GM18870 (cell line): ENCODE measurements at regions not wholly inside any gene's neighbourhood (a gene's known extent, or its start where the extent isn't known, plus 50 kb on each side); places are given as distances from the start of the nearest gene placed in this dataset.

ENCODE experiments used
- ATAC-seq: cut with Tn5 transposase; IDR thresholded peaks from one replicate; pipeline ENCODE4 v1.9.1; 2021; ENCODE audit warnings: moderate library complexity; ENCODE audit not compliant: unreplicated experiment

DNA sequence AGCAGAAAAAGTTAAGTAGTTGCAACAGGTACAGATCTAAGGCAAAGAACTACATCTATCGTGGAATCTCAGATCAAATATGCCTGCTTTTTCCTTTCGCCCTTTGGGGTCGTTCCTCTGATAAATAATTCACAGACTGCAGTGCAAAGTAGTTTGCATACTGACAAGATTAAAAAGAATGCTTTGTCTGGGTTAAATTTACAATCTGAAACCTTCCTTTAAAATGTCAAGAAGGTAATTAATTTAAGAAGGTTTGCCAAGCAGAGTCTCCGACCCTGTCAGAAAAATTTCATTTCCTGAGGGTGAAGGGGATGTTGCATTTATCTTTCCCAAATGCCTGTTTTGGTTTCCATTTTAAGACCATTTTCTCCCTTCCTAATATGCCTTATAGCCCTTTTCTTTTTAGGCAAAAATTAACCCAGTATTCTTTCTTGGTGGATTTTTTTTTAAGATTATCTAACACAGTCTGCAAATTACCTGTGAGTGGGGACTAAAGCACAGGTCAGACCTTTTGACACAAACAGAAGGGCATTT is 406.9 kb downstream of the LRIG3 start:
- no peak for ATAC-seq

DNA sequence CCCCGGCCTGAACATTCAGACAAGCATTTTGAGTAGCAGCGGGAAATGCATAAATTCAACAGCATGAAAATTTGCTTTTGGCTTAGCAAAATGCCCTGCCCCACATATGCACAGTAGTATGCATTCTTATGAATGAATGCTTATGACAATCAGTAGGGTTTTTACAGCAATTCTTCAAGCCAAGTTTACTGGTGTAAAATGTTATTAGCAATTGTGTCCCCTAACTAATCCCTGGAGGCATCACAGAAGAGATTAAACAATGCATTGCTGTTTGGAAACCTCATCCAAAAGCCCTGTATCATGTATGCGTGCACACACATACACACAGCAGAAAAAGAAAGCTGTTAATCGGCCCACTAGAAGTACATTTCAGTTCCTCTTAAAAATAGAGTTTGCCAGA is 406.5 kb downstream of the LRIG3 start:
- no peak for ATAC-seq

DNA sequence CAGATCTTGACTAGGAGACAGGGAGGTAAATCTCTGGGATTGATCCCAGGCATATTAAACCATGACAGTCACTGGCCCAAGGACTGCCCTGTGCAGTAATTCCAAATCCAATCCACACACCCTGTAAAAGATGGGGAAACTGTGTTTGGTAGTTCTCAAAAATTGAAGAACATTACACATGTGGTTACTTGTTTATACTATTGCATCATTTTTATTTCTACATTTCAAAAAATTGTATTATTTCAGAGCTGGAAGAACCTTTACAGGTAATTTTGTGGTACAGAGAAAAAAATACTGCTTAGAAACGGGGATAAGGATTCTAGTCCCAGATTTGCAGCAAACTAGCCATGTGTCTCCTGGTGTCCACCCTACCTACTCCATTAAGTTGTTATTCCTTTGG is 400.5 kb downstream of the LRIG3 start:
- ATAC-seq = no peak

- no peak for ATAC-seq
These were observed 399.2 kb downstream of the LRIG3 start for GRCh38 chr12:58521152-58521551.

GRCh38 chr12:58521796-58522195 is 398.5 kb downstream of the LRIG3 start:
- ATAC-seq = no peak

GRCh38 chr12:58523360-58523759 is 396.9 kb downstream of the LRIG3 start:
- no peak for ATAC-seq

DNA sequence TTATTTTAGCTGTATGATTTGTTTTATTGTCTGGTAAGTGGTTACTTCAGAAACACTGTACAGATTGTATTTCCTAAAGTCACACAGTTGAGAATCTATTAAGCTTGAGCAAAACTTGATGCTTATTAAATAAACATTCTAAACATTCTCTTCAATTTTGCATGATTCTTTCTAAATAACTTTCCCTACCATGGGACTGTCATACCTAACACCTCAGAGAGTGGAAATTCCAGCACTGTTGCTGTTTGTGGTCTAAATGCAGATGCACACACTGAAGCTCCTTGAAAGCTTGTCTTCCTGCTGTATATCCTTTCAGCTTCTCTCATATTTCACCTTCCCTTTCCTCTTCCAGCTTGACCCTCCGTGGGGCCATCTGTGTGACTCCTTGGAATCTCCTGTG is 392.0 kb downstream of the LRIG3 start:
- no peak for ATAC-seq

DNA sequence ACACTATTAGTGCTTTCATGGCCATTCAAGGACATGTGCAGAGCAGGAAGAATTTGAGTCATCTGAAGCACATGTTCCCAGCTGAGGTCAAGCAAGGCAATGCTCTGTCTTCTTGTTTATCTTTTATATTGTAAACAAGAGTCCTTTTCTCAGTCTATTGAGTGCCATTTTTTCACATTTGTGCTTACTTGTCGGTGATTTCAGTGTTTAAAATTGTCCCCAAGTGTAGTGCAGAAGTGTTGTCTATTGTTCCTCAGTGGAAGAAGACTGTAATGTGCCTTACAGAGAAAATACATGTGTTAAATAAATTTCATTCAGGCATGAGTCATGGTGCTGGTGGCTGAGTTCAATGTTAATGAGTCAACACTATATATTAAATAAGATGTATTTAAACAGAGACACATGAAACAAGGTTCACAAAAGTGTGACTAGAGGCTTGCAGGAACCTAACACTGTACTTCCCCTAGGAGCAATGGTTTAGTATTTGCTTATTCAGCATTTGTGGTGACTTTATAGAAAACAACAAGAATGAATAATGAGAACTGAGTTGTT is 391.1 kb downstream of the LRIG3 start:
- no peak for ATAC-seq

DNA sequence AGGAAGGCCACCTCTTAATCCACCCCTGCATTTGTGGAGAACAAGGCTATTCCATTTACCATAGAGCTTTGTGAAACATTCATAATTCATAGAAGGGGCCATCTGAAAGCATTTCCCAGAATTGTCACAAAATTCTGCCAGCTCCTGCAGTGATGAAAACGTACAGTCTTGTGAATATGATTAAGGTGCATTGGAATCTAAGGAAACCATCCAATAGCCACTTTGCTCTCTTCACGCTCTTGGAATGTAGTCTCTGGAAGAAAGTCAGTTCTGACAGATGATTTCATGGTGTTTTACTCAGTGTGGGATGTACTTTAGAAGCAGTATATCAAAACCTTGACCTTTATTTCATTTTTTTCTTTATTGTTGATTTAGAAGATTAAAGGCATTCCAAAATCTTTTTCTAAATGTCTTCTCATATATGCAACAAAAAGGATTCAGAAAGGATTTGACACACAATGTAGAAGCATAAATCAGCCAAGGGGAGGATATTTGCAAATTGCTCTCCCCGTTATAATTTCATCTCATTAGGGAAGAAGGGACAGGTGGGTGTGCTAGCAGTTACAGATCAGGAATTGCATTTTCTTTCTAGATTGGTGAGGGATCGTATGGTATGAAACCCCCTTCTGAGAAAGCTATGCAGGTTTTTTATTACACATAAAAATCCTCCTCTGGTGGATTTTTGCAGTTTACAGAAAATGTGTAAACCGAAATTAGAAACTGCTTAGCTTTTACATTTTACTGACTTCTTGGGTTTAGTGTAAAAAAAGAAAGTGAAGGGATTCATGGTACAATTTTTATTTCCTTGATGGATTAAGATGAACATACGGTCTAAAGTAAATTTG is 390.2 kb downstream of the LRIG3 start:
- no peak for ATAC-seq

GRCh38 chr12:58530742-58531062 is 389.6 kb downstream of the LRIG3 start:
- no peak for ATAC-seq

DNA sequence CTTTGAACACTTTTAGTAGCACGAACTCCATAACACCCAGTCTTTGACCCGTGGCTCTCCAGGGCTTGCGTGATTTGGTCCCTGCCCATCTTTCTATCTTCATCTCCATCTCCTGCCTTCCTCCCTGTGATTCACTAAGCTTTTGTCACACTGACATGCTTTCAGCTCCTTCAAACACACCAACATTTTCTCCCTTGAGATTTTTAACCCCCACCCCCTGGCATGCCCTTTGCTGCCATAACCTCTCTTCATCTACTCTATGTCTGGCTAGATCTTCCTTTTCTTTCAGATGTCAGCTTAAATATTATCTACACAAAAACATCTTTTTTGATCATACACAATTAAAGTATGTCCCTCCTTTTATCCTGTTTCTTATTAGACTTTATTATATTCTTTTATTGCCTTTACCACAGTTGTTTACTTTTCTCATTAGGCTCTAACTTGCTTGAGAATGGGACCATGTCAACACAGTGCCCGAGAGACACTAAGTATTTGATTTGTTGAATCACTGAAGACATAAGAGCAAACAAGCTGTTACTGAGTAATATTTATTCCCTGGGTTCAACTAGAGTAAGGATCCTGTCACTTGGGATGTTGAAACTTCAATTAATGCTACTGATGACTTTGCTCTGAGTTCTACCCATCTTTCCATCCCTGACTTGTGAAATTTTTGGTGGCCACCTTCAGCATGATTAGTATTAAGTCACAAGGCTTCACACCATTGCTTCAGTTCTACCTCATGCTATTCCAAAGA is 387.3 kb downstream of the LRIG3 start:
- ATAC-seq = no peak

GRCh38 chr12:58533652-58534051 is 386.7 kb downstream of the LRIG3 start:
- no peak for ATAC-seq

DNA sequence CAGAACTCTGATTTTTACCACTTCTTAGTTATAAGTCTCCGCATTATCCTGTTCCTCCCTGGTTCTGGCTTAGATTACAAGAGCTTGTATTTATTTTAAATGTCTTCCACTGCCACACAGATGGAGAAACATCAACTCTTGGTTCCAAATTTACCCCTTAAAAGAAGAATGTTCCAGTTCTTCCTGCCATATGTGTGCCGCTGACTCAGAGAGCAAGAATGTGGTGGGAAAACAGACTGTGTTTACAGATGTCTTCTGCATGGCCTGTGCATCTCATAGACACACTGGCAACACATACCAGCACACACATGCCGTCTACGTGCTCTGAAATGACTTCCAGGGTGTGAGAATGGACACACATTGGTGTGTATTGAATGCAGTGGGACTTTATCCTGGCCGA is 383.0 kb downstream of the LRIG3 start:
- ATAC-seq = no peak

- ATAC-seq = no peak
These were observed 381.0 kb downstream of the LRIG3 start for GRCh38 chr12:58539295-58539694.

DNA sequence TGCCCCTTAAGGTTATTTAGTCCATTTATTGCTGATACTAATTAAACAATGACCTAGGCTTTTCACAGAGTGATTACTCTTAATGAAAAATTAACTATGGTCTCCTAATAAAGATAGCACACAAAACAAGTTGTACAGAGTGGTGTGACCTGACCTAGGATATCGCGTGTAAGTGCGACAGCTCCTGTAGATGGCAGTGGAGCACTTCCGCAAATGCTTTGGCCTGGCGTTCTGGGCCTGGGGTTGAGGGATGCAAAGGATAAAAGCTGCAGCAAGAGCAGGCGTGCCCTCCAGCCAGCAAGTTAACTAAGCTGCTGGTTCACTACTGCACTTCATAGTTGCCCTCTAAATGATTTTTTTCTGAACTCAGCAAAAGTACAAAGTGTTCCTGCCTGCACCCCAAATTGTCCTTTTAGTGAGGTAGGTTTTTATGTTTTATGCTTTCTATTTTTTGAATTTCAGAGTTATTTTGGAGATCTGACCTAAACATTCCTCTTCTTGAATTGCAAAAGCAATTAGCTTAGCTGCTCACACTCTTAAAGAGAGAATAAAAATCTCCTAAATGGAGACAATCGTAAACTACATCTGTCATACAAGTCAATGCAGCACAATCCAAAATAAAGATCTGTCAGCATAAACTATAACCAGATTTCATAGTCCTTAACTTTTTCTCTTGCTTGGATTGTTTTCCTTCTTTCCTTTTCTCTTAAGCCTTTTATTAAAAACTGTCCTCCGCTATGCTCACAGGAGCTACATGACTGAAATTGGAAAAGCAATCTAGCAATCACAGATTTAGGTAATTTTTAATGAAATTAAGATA is 379.6 kb downstream of the LRIG3 start:
- peak; percentile 85 for ATAC-seq

- no peak for ATAC-seq
These were observed 379.0 kb downstream of the LRIG3 start for GRCh38 chr12:58541300-58541690.

DNA sequence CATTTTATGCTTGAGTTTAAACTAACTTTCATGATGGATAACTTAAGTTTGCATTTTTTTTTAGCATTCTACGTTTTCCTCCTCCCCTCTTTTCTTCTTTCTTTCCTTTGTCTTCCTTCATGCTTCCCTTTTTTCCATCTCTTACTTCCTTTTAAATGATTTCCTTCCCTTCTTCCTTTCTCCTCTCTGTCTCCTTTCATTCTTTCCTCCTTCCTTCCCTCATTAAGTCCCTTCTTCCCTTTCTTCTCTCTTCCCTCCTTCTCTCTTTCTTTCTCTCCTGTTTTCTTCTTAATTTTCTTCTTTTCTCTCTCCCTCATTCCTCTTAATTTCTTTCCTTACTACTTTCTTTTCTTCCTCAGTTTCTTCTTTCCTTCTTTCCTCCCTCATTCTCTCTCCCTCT is 376.0 kb downstream of the LRIG3 start:
- no peak for ATAC-seq

DNA sequence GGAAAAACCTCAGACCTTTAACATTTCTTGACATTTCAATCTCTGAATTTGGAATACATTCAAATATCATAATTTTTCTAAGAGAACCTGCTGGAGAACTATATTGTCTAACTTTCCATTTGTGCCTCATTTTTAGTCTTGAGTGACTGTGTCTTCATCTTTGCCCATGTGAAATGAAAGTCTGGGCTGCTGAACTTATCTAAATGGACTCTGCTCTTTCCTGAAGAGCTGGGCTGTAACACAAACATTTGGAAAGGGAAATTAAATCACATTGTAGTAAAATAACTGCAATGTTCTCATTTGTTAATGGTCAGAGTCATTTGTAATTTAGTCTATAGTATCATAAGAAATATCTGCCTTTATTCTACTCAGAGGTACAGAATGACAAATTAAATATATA is 373.1 kb downstream of the LRIG3 start:
- no peak for ATAC-seq

- ATAC-seq = no peak
These were observed 371.5 kb downstream of the LRIG3 start for GRCh38 chr12:58548801-58549200.

GRCh38 chr12:58554522-58555157 is 365.7 kb downstream of the LRIG3 start:
- no peak for ATAC-seq

GRCh38 chr12:58557171-58557570 is 363.1 kb downstream of the LRIG3 start:
- ATAC-seq = no peak
